RPMI7951 (cell line): ENCODE measurements at regions not wholly inside any gene's neighbourhood (a gene's known extent, or its start where the extent isn't known, plus 50 kb on each side); places are given as distances from the start of the nearest gene placed in this dataset.
"Not testable (repeated sequence)": the region's sequence is repeated elsewhere in the genome, so short reads cannot be mapped to it uniquely, and the experiment has no call there.

Experiments
- DNase-seq: peaks from one replicate; pipeline ENCODE4 v3.0.0-alpha.2; 2012; ENCODE audit warnings: low read depth

DNA sequence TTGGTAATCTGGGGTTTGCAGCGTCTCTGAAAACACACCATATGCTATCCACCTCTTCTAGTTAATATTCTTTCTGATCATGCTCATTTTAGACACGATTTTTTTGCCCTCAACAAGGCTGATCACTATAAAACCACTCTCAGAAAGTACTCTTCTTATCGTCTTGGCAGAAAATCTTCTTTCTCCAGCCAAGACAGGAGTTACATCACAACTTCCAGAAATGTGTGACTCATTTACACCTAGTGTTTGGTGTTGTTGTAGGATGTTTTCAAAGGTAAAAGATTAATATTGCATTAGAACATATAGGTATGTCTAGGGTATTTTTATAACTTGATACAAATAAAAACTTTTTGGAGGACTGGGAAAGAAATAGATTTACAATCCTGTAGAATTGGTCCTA lies 138.5 kb upstream of the NETO1 start:
- no peak for DNase-seq

DNA sequence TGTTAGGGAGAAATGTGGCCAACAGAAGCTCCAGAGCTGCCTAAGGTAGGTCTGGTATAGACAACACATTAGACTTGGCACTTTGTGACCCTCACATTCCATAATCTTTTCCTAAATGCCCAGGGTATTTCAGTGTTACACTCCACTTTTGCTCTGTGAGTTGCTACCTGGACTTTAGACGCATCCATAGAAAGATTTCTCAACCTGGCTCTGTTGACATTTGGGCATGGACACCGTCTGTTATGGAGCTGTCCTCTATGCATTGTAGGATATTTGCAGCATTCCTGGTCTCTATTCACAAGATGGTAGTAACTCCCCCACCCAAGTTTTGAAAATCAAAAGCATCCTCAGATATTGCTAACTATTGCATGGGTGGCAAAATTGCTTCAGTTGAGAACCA lies 136.5 kb upstream of the NETO1 start:
- no peak for DNase-seq

DNA sequence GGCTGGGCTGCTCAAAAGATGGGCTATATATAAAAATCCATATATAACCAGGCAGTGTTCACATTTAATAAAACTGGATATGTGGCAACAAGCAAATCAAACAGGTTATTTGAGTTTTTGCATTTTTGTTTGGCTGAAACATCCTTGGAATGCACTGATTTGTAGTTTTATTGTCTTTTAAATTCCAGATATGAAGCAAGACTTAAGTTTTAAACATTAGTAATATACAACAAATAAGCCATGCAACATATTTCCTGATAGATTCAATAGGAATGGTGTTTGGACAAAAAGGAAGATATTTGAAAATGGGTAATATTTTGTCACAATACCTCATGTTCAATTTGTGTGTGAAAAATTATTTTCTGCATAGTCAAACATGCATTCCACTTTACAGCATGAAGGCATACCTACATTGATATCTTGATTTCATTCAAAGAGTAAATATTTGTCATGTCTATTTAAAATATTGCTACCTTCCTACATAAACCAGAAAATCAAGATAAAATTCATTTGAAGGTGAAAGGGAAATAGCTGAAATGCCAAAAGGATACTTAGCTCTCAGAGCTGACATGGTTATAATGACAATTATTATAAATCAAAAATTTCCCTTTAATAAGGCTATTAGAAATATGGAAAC lies 132.3 kb upstream of the NETO1 start:
- DNase-seq, result no peak

DNA sequence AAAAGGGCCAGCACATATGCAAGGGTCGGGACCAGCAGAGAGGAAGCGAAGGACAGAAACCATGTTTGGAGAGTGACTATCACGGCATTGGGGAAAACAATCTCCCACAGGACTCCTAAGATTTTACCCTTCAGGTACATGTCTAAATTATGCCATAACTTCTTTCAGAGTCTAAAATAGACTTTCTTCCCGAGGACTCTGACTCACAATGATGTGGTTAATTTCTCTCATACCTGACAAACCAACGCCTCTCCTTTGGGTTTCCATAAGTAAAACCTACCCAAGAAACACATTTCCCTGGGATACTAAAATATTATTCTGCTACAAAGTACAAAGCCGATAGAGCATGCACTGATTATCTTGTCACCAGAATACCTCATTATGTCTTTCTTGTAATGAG lies 127.8 kb upstream of the NETO1 start:
- no peak for DNase-seq

DNA sequence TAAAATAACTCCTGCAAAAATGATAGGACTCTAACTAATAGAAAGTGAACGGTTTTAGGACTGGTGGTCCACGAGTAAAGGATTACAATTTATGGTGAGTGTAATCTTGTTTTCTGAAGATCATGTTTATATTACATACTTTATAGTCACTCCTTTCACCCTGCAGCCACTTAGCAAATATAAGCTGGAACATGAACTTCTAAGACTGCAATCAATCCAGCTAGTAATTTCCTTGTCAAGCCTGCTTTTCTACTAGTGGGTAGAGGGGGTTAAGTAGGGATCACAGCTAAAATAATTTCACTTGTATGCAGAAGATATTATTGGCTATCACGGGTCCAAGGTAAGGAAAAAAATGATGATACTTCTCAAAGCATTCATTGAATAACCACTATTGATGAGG lies 125.5 kb upstream of the NETO1 start:
- no peak for DNase-seq

DNA sequence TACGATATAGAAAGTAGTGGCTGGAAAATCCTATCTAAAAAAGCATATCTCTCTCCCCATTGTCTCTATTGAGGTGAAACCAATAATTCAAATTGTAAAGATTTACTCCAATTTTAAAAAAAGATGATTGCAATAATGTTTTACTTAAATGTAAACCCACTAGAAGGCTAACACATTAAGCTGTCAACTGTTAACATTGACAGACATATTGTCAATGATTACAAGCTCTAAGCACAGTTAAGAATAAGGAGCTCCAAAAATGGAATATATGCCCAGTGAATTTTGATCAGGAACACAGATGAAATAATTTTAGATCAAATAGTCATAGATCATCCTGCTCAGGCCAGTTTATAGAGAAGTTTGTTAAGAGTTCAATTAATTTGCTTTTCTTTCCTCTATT lies 123.6 kb upstream of the NETO1 start:
- DNase-seq, result no peak

DNA sequence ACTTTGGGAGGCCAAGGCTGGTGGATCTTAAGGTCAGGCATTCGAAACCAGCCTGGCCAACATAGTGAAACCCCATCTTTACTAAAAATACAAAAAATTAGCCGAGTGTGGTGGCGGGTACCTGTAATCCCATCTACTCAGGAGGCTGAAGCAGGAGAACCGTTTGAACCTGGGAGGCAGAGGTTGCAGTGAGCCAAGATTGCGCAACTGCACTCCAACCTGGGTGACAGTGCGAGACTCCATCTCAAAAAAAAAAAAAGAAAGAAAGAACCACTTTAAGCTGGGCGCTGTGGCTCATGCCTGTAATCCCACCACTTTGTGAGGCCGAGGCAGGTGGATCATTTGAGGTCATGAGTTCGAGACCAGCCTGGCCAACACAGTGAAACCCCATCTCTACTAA lies 119.8 kb upstream of the NETO1 start:
- not testable (repeated sequence) for DNase-seq

DNA sequence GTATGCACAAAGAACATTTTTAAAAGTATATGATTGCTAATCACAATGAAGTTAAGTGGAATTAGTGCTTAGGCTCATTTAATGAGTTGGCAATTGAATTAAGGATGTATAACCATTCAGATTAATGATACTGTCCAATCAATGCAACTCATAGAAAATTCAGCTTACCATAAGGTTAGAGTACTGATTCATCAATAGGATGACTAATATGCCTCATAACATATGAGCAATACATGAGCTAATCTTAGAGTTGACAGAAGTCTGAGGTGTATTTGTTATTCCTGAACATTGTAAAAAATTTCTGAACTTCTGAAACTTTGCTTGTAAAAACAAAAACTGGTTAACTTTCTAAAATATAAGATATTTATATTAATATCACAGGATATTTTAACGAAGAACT lies 118.3 kb upstream of the NETO1 start:
- peak; percentile 2 for DNase-seq

DNA sequence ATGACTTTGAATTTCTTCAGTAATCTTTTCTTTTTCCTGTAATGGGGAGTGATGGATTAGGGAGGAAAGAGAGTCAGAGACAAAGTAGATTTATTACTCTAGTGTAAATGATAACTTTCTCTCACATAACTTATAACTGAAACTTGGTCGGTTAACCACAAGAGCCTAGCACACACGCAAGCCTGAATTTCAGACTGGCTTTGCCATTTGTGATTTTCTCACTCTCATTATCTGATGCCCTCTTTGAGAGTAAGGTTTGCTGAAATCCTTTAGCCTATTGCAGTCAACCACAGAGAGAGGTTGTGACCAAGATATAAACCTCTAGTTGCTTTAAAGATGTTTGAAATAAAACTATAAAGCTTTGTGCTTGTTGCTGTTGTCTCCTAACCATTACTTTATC lies 117.9 kb upstream of the NETO1 start:
- DNase-seq, result peak; percentile 2

DNA sequence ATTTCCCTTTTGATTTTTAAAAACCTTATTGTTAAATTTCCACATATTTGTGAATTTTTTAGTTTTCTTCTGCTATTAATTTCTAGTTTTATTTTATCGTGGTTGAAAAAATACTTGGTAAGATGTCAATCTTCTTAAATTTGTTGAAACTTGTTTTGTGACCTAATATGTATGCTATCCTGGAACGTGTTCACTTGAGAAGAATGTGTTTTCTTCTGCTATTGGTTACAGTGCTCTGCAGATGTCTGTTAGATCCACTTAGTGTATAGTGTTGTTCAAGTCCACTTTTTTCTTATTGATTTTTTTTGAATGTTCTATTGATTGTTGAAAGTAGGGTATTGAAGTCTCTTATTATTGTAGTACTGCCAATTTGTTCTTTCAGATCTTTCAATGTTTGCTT lies 116.5 kb upstream of the NETO1 start:
- no peak for DNase-seq

DNA sequence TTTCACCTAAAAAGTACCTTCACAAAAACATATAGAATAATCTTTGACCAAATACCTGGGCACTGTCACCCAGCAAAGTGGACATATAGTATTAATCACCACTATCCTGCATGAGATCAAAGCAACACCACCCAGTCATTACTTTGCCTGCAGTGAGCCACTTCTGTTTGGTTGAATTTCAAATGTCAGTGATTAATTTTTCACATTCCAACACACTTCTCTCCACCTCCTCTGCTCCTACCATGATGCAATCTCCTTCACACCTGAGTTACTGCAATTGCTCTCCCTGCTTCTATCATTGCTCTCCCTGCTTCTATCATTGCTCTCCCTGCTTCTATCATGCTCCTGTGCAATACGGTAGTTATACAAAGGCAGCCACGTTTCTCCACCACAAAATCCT lies 106.1 kb upstream of the NETO1 start:
- DNase-seq, result no peak

DNA sequence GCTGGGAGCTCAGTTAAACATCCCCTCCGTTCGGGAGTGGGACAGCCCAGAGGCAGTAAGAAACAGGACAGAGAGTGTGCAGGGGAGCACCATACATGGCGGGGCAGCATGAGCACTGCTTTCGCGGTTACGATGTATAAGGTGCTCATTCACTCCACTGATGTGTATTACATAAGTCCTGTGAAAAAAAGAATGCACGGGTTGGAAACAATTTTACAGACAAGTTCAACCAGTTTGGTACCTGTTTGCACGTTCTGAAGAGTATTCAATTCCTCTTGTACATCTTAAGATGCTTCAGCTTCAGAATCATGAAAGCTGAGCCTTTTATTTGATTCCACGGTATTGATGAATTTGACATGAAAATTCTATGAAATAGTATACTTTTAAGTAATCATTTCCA lies 97.8 kb upstream of the NETO1 start:
- no peak for DNase-seq

DNA sequence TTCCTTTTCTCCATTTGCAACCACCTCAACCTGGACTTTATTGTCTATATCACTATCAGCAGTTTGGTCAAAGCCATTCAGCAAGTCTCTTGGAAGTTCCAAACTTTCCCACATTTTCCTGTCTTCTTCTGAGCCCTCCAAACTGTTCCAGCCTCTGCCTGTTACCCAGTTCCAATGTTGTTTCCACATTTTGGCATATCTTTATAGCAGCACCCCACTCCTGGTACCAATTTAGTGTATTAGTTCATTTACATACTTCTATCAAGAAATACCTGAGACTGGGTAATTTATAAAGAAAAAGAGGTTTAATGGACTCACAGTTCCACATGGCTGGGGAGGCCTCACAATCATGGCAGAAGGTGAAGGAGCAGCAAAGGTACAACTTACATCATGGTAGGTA lies 90.4 kb upstream of the NETO1 start:
- DNase-seq, result not testable (repeated sequence)

DNA sequence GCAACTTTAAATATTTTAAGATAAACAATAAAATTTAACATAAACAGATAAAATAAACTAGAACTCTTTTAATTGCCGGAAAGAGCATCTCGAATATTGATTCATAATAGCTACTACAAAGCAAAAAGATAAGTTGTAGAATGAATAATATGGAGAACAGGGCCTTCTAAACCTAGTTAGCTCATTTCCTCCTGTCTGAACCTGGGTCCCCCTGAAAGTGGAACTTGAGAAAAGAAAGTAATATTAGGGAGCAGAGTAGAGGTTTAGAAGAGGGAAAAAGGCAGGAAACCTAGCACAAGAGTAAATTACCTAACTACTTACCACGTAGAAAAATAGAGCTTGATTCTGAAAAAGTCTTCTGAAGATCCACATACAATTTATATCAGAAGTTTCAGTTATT lies 80.7 kb upstream of the NETO1 start:
- no peak for DNase-seq

DNA sequence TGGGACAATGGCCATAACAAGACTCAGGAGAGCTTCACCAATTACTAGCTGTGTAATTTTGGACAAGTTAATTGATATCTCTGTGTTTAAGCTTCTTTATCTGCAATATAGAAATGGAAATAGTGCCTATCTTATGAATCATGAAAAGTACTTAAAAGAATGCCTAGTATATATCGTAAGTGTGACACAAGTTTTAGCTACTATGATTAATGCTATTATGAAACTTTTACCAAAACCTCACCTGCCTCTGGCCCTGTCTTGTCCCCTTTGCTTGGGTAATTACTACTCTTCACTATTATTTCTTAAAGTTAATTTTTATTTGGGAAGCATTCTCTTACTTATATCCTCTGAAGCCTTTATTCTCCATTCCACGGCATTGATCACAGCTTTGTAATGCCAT lies 75.0 kb upstream of the NETO1 start:
- DNase-seq, result no peak

DNA sequence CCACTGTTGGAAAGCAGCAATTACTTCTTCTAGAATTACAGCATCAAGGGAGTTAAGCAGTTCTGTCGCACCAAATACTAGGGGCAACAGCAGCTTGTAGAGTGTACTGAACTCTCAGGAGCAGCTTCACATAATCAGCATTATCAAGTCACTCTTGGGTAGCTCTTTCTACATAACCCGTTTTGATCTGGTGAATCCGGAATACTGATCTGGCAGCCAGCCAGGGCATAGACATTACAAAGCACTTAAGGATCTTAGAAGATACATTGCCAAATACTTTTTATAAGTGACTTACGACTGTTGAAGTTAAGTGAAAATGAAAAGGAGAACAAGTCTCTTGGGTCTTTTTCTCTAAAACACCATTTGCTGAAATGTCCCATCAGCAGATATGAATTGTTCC lies 73.2 kb upstream of the NETO1 start:
- DNase-seq, result no peak

DNA sequence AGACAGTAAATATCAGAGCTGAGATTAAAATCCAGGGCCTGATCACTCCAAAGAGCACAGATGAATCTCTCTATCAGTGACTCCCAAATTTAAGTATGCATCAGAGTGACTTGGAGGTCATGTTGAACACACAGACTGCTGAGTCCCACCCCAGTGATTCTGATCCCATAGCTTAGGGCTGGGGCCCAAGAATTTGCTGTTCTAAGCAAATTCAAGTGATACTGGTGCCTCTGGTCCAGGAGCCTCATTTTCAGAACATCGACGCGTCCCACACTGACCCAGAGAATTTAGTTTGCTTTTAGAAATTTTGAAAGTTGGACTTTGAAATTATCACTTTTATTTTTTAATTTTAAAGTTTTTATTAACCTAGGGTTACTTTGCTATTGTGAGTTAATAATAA lies 72.7 kb upstream of the NETO1 start:
- DNase-seq, result no peak

DNA sequence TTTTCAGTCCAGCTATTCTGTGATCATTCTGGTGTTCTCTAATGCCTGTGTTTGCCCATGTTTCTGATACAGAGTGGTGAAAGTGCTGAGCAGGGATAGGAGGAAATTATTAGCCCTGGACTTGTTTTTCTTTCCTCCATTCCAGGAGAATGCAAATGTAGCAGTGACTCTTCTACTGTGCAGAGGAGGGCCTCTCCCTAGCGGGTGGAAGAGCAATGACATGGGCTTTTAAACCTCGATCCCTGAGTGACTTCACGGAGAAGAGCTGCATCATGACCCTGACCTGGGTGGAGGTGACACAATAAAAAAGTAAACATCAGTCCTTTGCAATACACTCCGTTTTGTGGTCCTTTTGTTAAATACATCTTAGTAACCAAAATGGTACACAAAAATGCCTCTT lies 68.0 kb upstream of the NETO1 start:
- no peak for DNase-seq

DNA sequence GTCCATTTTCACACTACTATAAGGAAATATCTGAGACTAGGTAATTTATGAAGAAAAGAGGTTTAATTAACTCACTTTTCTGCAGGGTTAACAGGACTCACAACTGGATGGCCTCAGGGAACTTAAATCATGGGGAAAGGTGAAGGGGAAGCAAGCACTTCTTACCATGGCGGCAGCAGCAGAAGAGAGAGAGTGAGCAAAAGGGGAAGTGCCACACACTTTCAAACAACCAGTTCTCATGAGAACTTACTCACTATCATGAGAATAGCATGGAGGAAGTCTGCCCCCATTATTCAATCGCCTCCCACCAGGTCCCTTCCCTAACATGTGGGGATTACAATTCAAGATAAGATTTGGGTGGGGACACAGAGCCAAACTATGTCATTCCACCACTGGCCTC lies 55.1 kb upstream of the NETO1 start:
- DNase-seq, result no peak
